ENCODE measurements at regions not wholly inside any gene's neighbourhood (a gene's known extent, or its start where the extent isn't known, plus 50 kb on each side); places are given as distances from the start of the nearest gene placed in this dataset.

GRCh38 chr14:99006276-99006675, 265.7 kb downstream of the BCL11B start:
- Histone ChIP-seq H3K9me3 (ENCODE audit: control insufficient read depth, insufficient read depth, low read length) (peaks cover 23% of the 10 kb centered on the region), H3K27me3 (ENCODE audit: control insufficient read depth, insufficient read depth, low read length) (no peaks in the 10 kb centered on the region), H3K4me3 (ENCODE audit: low read depth, low read length) (no peak overlapping the region), H3K27ac (ENCODE audit: low read depth, low read length) (no peak overlapping the region)
- no peak for DNase-seq (ENCODE audit: low read depth, low spot score)
- ChIA-PET CTCF (no interaction called here), POLR2A (no interaction called here)
- no peak for TF ChIP-seq CTCF (IDR thresholded peaks at IDR 0.05; ENCODE audit: low read depth, low read length)

GRCh38 chr14:99007795-99008194, 264.2 kb downstream of the BCL11B start:
- no peaks in the 10 kb centered on the region for H3K27me3 ChIP-seq (ENCODE audit: control insufficient read depth, insufficient read depth, low read length)
- no peak for DNase-seq (ENCODE audit: low read depth, low spot score)
- TF ChIP-seq CTCF (IDR thresholded peaks at IDR 0.05; ENCODE audit: low read depth, low read length): no peak
- peaks cover 29% of the 10 kb centered on the region for H3K9me3 ChIP-seq (ENCODE audit: control insufficient read depth, insufficient read depth, low read length)
- no peak overlapping the region for H3K4me3 ChIP-seq (ENCODE audit: low read depth, low read length)
- H3K27ac ChIP-seq (ENCODE audit: low read depth, low read length): no peak overlapping the region
- CTCF ChIA-PET: no interaction called here
- POLR2A ChIA-PET: no interaction called here

- TF ChIP-seq CTCF (IDR thresholded peaks at IDR 0.05; ENCODE audit: low read depth, low read length): no peak
- no peaks in the 10 kb centered on the region for H3K27me3 ChIP-seq (ENCODE audit: control insufficient read depth, insufficient read depth, low read length)
- no peak for DNase-seq (ENCODE audit: low read depth, low spot score)
- ChIA-PET POLR2A (no interaction called here), CTCF (no interaction called here)
- H3K4me3 ChIP-seq (ENCODE audit: low read depth, low read length): no peak overlapping the region
- no peak overlapping the region for H3K27ac ChIP-seq (ENCODE audit: low read depth, low read length)
- H3K9me3 ChIP-seq (ENCODE audit: control insufficient read depth, insufficient read depth, low read length): peaks cover 30% of the 10 kb centered on the region
Observed at GRCh38 chr14:99009871-99010270, 262.1 kb downstream of the BCL11B start.

- DNase-seq (ENCODE audit: low read depth, low spot score): no peak
- ChIA-PET CTCF (no interaction called here), POLR2A (no interaction called here)
- no peak overlapping the region for H3K27ac ChIP-seq (ENCODE audit: low read depth, low read length)
- H3K4me3 ChIP-seq (ENCODE audit: low read depth, low read length): no peak overlapping the region
- no peak for TF ChIP-seq CTCF (IDR thresholded peaks at IDR 0.05; ENCODE audit: low read depth, low read length)
- peaks cover 30% of the 10 kb centered on the region for H3K9me3 ChIP-seq (ENCODE audit: control insufficient read depth, insufficient read depth, low read length)
- no peaks in the 10 kb centered on the region for H3K27me3 ChIP-seq (ENCODE audit: control insufficient read depth, insufficient read depth, low read length)
Observed at GRCh38 chr14:99011385-99011784, 260.6 kb downstream of the BCL11B start.

GRCh38 chr14:99012703-99013102, 259.3 kb downstream of the BCL11B start:
- no peaks in the 10 kb centered on the region for H3K27me3 ChIP-seq (ENCODE audit: control insufficient read depth, insufficient read depth, low read length)
- ChIA-PET POLR2A (no interaction called here), CTCF (no interaction called here)
- H3K27ac ChIP-seq (ENCODE audit: low read depth, low read length): no peak overlapping the region
- H3K9me3 ChIP-seq (ENCODE audit: control insufficient read depth, insufficient read depth, low read length): peaks cover 22% of the 10 kb centered on the region
- no peak overlapping the region for H3K4me3 ChIP-seq (ENCODE audit: low read depth, low read length)
- no peak for DNase-seq (ENCODE audit: low read depth, low spot score)
- no peak for TF ChIP-seq CTCF (IDR thresholded peaks at IDR 0.05; ENCODE audit: low read depth, low read length)

All from AG04450 (cell line).